ENCODE measurements at regions not wholly inside any gene's neighbourhood (a gene's known extent, or its start where the extent isn't known, plus 50 kb on each side); places are given as distances from the start of the nearest gene placed in this dataset.

GRCh38 chr7:93817526-93817925, 73.0 kb downstream of the TFPI2 start:
- intact Hi-C loops (cut with DNase I) = no loop called here
- DNase-seq = no peak
- Histone ChIP-seq H3K27ac (no peak overlapping the region), H3K36me3 (no peaks in the 10 kb centered on the region), H3K4me1 (no peaks in the 10 kb centered on the region), H3K4me3 (replicated peaks in 1 of 3) (no peak overlapping the region), H3K27me3 (no peaks in the 10 kb centered on the region), H3K9me3 (no peaks in the 10 kb centered on the region)
- 55 to 57% methylated on average over 1 of the region's 1 CpG for WGBS, 2 donors
- TF ChIP-seq POLR2A (IDR thresholded peaks at IDR 0.05) = no peak
- TF ChIP-seq CTCF (IDR thresholded peaks at IDR 0.05) = no peak

GRCh38 chr7:93817004-93817403, 73.5 kb downstream of the TFPI2 start:
- no peaks in the 10 kb centered on the region for H3K9me3 ChIP-seq
- TF ChIP-seq POLR2A (IDR thresholded peaks at IDR 0.05) = no peak
- TF ChIP-seq CTCF (IDR thresholded peaks at IDR 0.05) = no peak
- intact Hi-C loops (cut with DNase I) = no loop called here
- DNase-seq = no peak
- H3K4me1 ChIP-seq = no peaks in the 10 kb centered on the region
- no peak overlapping the region for H3K27ac ChIP-seq
- H3K36me3 ChIP-seq = no peaks in the 10 kb centered on the region
- no peak overlapping the region for H3K4me3 ChIP-seq (replicated peaks in 1 of 3)
- H3K27me3 ChIP-seq = no peaks in the 10 kb centered on the region

GRCh38 chr7:93813514-93813913, 77.0 kb downstream of the TFPI2 start:
- H3K27ac ChIP-seq = no peak overlapping the region
- H3K4me3 ChIP-seq (replicated peaks in 1 of 3) = no peak overlapping the region
- intact Hi-C loops (cut with DNase I) = no loop called here
- H3K4me1 ChIP-seq = no peaks in the 10 kb centered on the region
- H3K9me3 ChIP-seq = no peaks in the 10 kb centered on the region
- DNase-seq = no peak
- no peaks in the 10 kb centered on the region for H3K36me3 ChIP-seq
- no peaks in the 10 kb centered on the region for H3K27me3 ChIP-seq
- no peak for TF ChIP-seq CTCF (IDR thresholded peaks at IDR 0.05)
- no peak for TF ChIP-seq POLR2A (IDR thresholded peaks at IDR 0.05)
- WGBS, 2 donors = 55 to 66% methylated on average over 1 of the region's 1 CpG

- DNase-seq = no peak
- Histone ChIP-seq H3K9me3 (no peaks in the 10 kb centered on the region), H3K27me3 (no peaks in the 10 kb centered on the region), H3K4me3 (replicated peaks in 1 of 3) (no peak overlapping the region), H3K4me1 (no peaks in the 10 kb centered on the region), H3K27ac (no peak overlapping the region), H3K36me3 (no peaks in the 10 kb centered on the region)
- intact Hi-C loops (cut with DNase I) = no loop called here
- WGBS, 2 donors = 85 to 87% methylated on average over 4 of the region's 4 CpGs
- TF ChIP-seq CTCF (IDR thresholded peaks at IDR 0.05) = no peak
- TF ChIP-seq POLR2A (IDR thresholded peaks at IDR 0.05) = no peak
Observed at GRCh38 chr7:93812061-93812460, 78.5 kb downstream of the TFPI2 start.

GRCh38 chr7:93811198-93811597, 79.4 kb downstream of the TFPI2 start:
- Histone ChIP-seq H3K9me3 (no peaks in the 10 kb centered on the region), H3K27ac (no peak overlapping the region), H3K4me3 (replicated peaks in 1 of 3) (no peak overlapping the region), H3K27me3 (no peaks in the 10 kb centered on the region), H3K36me3 (no peaks in the 10 kb centered on the region), H3K4me1 (no peaks in the 10 kb centered on the region)
- TF ChIP-seq CTCF (IDR thresholded peaks at IDR 0.05) (no peak), POLR2A (IDR thresholded peaks at IDR 0.05) (no peak)
- DNase-seq = no peak
- intact Hi-C loops (cut with DNase I) = no loop called here

All from thyroid gland (tissue), 4 donors.